CD4-positive, alpha-beta T cell treated with Interleukin-6 at 100 ng/mL for 8 hours (primary cell): ENCODE measurements at regions not wholly inside any gene's neighbourhood (a gene's known extent, or its start where the extent isn't known, plus 50 kb on each side); places are given as distances from the start of the nearest gene placed in this dataset.

ENCODE experiments used
- DNase-seq: peaks from one replicate; pipeline ENCODE4 v3.0.0-alpha.2; 2020; ENCODE audit warnings: mixed read lengths, low spot score

- DNase-seq = no peak
Observed at GRCh38 chr1:14039582-14040430, 339.8 kb downstream of the PRDM2 start.

- DNase-seq = no peak
Observed at GRCh38 chr1:14049965-14050364, 350.0 kb downstream of the PRDM2 start.

GRCh38 chr1:14055442-14056223, 355.6 kb downstream of the PRDM2 start:
- no peak for DNase-seq

GRCh38 chr1:14057640-14058039, 357.7 kb downstream of the PRDM2 start:
- DNase-seq = no peak

GRCh38 chr1:14061204-14061603, 361.2 kb downstream of the PRDM2 start:
- no peak for DNase-seq

GRCh38 chr1:14061722-14062121, 361.7 kb downstream of the PRDM2 start:
- DNase-seq = no peak

GRCh38 chr1:14062669-14063068, 362.7 kb downstream of the PRDM2 start:
- DNase-seq = no peak

GRCh38 chr1:14064649-14065442, 364.9 kb downstream of the PRDM2 start:
- no peak for DNase-seq

GRCh38 chr1:14065486-14065885, 365.5 kb downstream of the PRDM2 start:
- no peak for DNase-seq

GRCh38 chr1:14067036-14067435, 367.0 kb downstream of the PRDM2 start:
- no peak for DNase-seq

- no peak for DNase-seq
Observed at GRCh38 chr1:14067711-14068110, 367.7 kb downstream of the PRDM2 start.

GRCh38 chr1:14071581-14071980, 371.6 kb downstream of the PRDM2 start:
- DNase-seq = no peak

GRCh38 chr1:14080653-14081052, 380.7 kb downstream of the PRDM2 start:
- no peak for DNase-seq

GRCh38 chr1:14082331-14082730, 382.3 kb downstream of the PRDM2 start:
- DNase-seq = no peak

GRCh38 chr1:14083277-14083676, 383.3 kb downstream of the PRDM2 start:
- DNase-seq = no peak

GRCh38 chr1:14083706-14084105, 383.7 kb downstream of the PRDM2 start:
- DNase-seq = no peak

GRCh38 chr1:14090062-14090461, 390.1 kb downstream of the PRDM2 start:
- DNase-seq = no peak

- no peak for DNase-seq
Observed at GRCh38 chr1:14090531-14090930, 390.5 kb downstream of the PRDM2 start.

GRCh38 chr1:14094611-14095400, 394.8 kb downstream of the PRDM2 start:
- DNase-seq = no peak

- DNase-seq = no peak
Observed at GRCh38 chr1:14098294-14098913, 398.4 kb downstream of the PRDM2 start.

- DNase-seq = no peak
Observed at GRCh38 chr1:14100444-14100843, 400.5 kb downstream of the PRDM2 start.
